ENCODE measurements at regions not wholly inside any gene's neighbourhood (a gene's known extent, or its start where the extent isn't known, plus 50 kb on each side); places are given as distances from the start of the nearest gene placed in this dataset.

- TF ChIP-seq ATF2 (IDR thresholded peaks at IDR 0.05; ENCODE audit: low read length) (no peak), YY1 (IDR thresholded peaks at IDR 0.05; ENCODE audit: low read depth, low read length) (no peak), BHLHE40 (IDR thresholded peaks at IDR 0.05; ENCODE audit: borderline replicate concordance in 1 of 2, low read depth in 2 of 2, low read length in 1 of 2) (no peak), USF2 (IDR thresholded peaks at IDR 0.05; ENCODE audit: borderline replicate concordance, low read depth, low read length) (no peak), CTCF (IDR thresholded peaks at IDR 0.05 in 2 of 3, conservative IDR thresholded peaks at IDR 0.05 in 1 of 3; ENCODE audit: control insufficient read depth in 2 of 3, extremely low read depth in 1 of 3, insufficient read depth in 1 of 3, low read depth in 3 of 3, low read length in 3 of 3) (no peak), CREB1 (IDR thresholded peaks at IDR 0.05; ENCODE audit: low read depth) (no peak), POLR2A (IDR thresholded peaks at IDR 0.05; ENCODE audit: low read depth, low read length) (no peak), IRF3 (IDR thresholded peaks at IDR 0.05) (no peak), ATF7 (IDR thresholded peaks at IDR 0.05; ENCODE audit: low read depth) (no peak), PKNOX1 (IDR thresholded peaks at IDR 0.05) (no peak)
These were observed 241.1 kb downstream of the GRXCR1 start for GRCh38 chr4:43133566-43133965.

All from GM12878 (cell line).